ENCODE measurements at regions not wholly inside any gene's neighbourhood (a gene's known extent, or its start where the extent isn't known, plus 50 kb on each side); places are given as distances from the start of the nearest gene placed in this dataset.

DNA sequence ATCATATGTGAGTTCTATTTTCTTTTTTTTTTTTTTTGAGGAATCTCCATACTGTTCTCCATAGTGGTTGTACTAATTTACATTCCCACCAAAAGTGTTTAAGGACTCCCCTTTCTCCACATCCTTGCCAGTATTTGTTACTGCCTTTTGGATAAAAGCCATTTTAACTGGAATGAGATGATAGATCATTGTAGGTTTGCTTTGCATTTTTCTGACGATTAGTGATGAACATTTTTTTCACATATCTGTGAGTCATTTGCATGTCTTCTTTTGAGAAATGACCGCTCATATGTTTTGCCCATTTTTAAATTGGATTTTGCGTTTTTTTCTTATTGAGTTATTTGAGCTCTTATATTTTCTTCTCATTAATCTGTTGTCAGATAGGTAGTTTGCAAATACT, 394.8 kb downstream of the LRFN5 start:
- Mint-ChIP-seq H3K4me3 (no peak overlapping the region), H3K4me1 (no peaks in the 10 kb centered on the region), H3K9me3 (ENCODE audit: insufficient read depth) (no peaks in the 10 kb centered on the region), H3K27ac (no peak overlapping the region), H3K27me3 (no peaks in the 10 kb centered on the region)
- H3K4me3 ChIP-seq (ENCODE audit: control extremely low read depth in 1 of 5, extremely low read depth in 1 of 5, insufficient read depth in 1 of 5, low read depth in 2 of 5, low read length in 4 of 5), result no peak overlapping the region
- no peaks in the 10 kb centered on the region for H4K20me1 ChIP-seq (ENCODE audit: control insufficient read depth, insufficient read depth, low read length, poor library complexity, severe bottlenecking)
- intact Hi-C loops (cut with micrococcal nuclease), result no loop called here
- H3K4me2 ChIP-seq (replicated peaks; ENCODE audit: low read depth, low read length, poor library complexity, severe bottlenecking), result no peak overlapping the region
- no peak overlapping the region for H3K9ac ChIP-seq (ENCODE audit: low read length)
- H3K79me2 ChIP-seq (ENCODE audit: control insufficient read depth, insufficient read depth, low read length), result no peaks in the 10 kb centered on the region
- H3K27me3 ChIP-seq (replicated peaks in 1 of 4; ENCODE audit: control extremely low read depth in 1 of 4, control insufficient read depth in 3 of 4, insufficient read depth in 4 of 4, low read length in 3 of 4), result no peaks in the 10 kb centered on the region
- no peaks in the 10 kb centered on the region for H3K36me3 ChIP-seq (replicated peaks in 1 of 2; ENCODE audit: control extremely low read depth in 1 of 2, control insufficient read depth in 1 of 2, extremely low read depth in 1 of 2, insufficient read depth in 2 of 2, low read length in 1 of 2)
- ChIA-PET POLR2A (no interaction called here), CTCF (no interaction called here)
- H3K9me3 ChIP-seq (ENCODE audit: control extremely low read depth in 1 of 3, control insufficient read depth in 2 of 3, insufficient read depth in 1 of 3, low read length in 2 of 3), result peaks cover 0 to 1% (median 0%) of the 10 kb centered on the region in 3 donors
- no CpG with 5 or more reads among the region's 3 CpGs for WGBS (ENCODE audit: insufficient coverage)
- TF ChIP-seq CTCF (IDR thresholded peaks at IDR 0.05) (no peak), EZH2 (IDR thresholded peaks at IDR 0.05; ENCODE audit: borderline replicate concordance, insufficient read depth, low read depth, low read length, poor library complexity, severe bottlenecking) (no peak)
- DNase-seq (no peak), ATAC-seq (ENCODE audit: low read depth) (no peak)
- no peak overlapping the region for H2AFZ ChIP-seq (ENCODE audit: insufficient read depth, low read depth, low read length, poor library complexity, severe bottlenecking)
- no peaks in the 10 kb centered on the region for H3K4me1 ChIP-seq (ENCODE audit: control insufficient read depth in 2 of 2, insufficient read depth in 2 of 2, low read length in 2 of 2)
- no peak overlapping the region for H3K27ac ChIP-seq (ENCODE audit: low read length in 2 of 2)

DNA sequence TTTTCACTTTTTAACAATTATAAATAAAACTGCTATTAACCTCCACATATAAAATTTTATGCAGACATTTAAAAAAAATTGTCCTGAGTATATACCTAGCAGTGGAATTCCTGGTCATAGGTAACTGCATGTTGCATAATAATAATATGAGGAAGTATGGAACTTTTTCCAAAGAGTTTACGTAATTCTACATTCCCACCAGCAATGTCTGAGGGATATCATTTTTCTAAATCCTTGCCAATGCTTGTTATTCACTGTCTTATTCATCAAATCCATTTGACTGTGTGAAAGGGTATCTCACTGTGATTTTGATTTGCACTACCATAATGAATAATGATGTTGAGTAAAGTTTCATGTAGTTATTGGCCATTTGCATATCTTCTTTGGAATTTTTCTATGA, 393.8 kb downstream of the LRFN5 start:
- intact Hi-C loops (cut with micrococcal nuclease), result no loop called here
- H4K20me1 ChIP-seq (ENCODE audit: control insufficient read depth, insufficient read depth, low read length, poor library complexity, severe bottlenecking), result no peaks in the 10 kb centered on the region
- no peak overlapping the region for H3K9ac ChIP-seq (ENCODE audit: low read length)
- H3K9me3 Mint-ChIP-seq (ENCODE audit: insufficient read depth), result no peaks in the 10 kb centered on the region
- H3K4me3 Mint-ChIP-seq, result no peak overlapping the region
- H2AFZ ChIP-seq (ENCODE audit: insufficient read depth, low read depth, low read length, poor library complexity, severe bottlenecking), result no peak overlapping the region
- POLR2A ChIA-PET, result no interaction called here
- WGBS (ENCODE audit: insufficient coverage), result no CpG with 5 or more reads among the region's 1 CpG
- CTCF ChIA-PET, result no interaction called here
- no peaks in the 10 kb centered on the region for H3K27me3 Mint-ChIP-seq
- no peaks in the 10 kb centered on the region for H3K36me3 ChIP-seq (replicated peaks in 1 of 2; ENCODE audit: control extremely low read depth in 1 of 2, control insufficient read depth in 1 of 2, extremely low read depth in 1 of 2, insufficient read depth in 2 of 2, low read length in 1 of 2)
- no peaks in the 10 kb centered on the region for H3K4me1 Mint-ChIP-seq
- H3K27ac Mint-ChIP-seq, result no peak overlapping the region
- TF ChIP-seq CTCF (IDR thresholded peaks at IDR 0.05), result no peak
- no peak for TF ChIP-seq EZH2 (IDR thresholded peaks at IDR 0.05; ENCODE audit: borderline replicate concordance, insufficient read depth, low read depth, low read length, poor library complexity, severe bottlenecking)
- H3K4me3 ChIP-seq (ENCODE audit: control extremely low read depth in 1 of 5, extremely low read depth in 1 of 5, insufficient read depth in 1 of 5, low read depth in 2 of 5, low read length in 4 of 5), result no peak overlapping the region
- peaks cover 0 to 1% (median 0%) of the 10 kb centered on the region in 3 donors for H3K9me3 ChIP-seq (ENCODE audit: control extremely low read depth in 1 of 3, control insufficient read depth in 2 of 3, insufficient read depth in 1 of 3, low read length in 2 of 3)
- H3K27ac ChIP-seq (ENCODE audit: low read length in 2 of 2), result no peak overlapping the region
- no peaks in the 10 kb centered on the region for H3K27me3 ChIP-seq (replicated peaks in 1 of 4; ENCODE audit: control extremely low read depth in 1 of 4, control insufficient read depth in 3 of 4, insufficient read depth in 4 of 4, low read length in 3 of 4)
- DNase-seq (no peak), ATAC-seq (ENCODE audit: low read depth) (no peak)
- no peaks in the 10 kb centered on the region for H3K4me1 ChIP-seq (ENCODE audit: control insufficient read depth in 2 of 2, insufficient read depth in 2 of 2, low read length in 2 of 2)
- no peak overlapping the region for H3K4me2 ChIP-seq (replicated peaks; ENCODE audit: low read depth, low read length, poor library complexity, severe bottlenecking)
- H3K79me2 ChIP-seq (ENCODE audit: control insufficient read depth, insufficient read depth, low read length), result no peaks in the 10 kb centered on the region

Data from B cell (primary cell).